ENCODE measurements at regions not wholly inside any gene's neighbourhood (a gene's known extent, or its start where the extent isn't known, plus 50 kb on each side); places are given as distances from the start of the nearest gene placed in this dataset.

GRCh38 chr15:46354443-46354842 is 719.6 kb downstream of the SQOR start:
- TF ChIP-seq CTCF (conservative IDR thresholded peaks at IDR 0.05) = peak; percentile 35
- 93 to 94% methylated on average over 3 of the region's 3 CpGs for WGBS, 2 experiments (ENCODE audit: insufficient coverage in 1 of 2, insufficient read length in 1 of 2)
- H3K9me3 ChIP-seq (ENCODE audit: control insufficient read depth, low read length) = no peaks in the 10 kb centered on the region
- H3K36me3 Mint-ChIP-seq (ENCODE audit: low read depth) = peaks cover 1% of the 10 kb centered on the region
- no peaks in the 10 kb centered on the region for H3K36me3 ChIP-seq (ENCODE audit: control insufficient read depth, insufficient read depth, low read length)
- peak; percentile 51 for DNase-seq
- H3K4me3 ChIP-seq (ENCODE audit: low read length) = no peak overlapping the region
- H3K4me3 Mint-ChIP-seq = no peak overlapping the region
- peaks cover 4% of the 10 kb centered on the region for H3K9me3 Mint-ChIP-seq
- H3K27ac ChIP-seq (ENCODE audit: low read depth, low read length) = no peak overlapping the region
- H3K27me3 Mint-ChIP-seq (ENCODE audit: insufficient read depth) = no peaks in the 10 kb centered on the region
- H3K27ac Mint-ChIP-seq = no peak overlapping the region
- no peaks in the 10 kb centered on the region for H3K27me3 ChIP-seq (ENCODE audit: control insufficient read depth, insufficient read depth, low read length, poor library complexity, severe bottlenecking)
- H3K4me1 Mint-ChIP-seq = no peaks in the 10 kb centered on the region
- no peak overlapping the region for H3K9ac ChIP-seq (ENCODE audit: extremely low read depth, low read length, poor library complexity, severe bottlenecking)
- no peaks in the 10 kb centered on the region for H3K4me1 ChIP-seq (ENCODE audit: control insufficient read depth, insufficient read depth, low read length)

GRCh38 chr15:46365572-46365971 is 730.7 kb downstream of the SQOR start:
- no peak overlapping the region for H3K27ac Mint-ChIP-seq
- H3K9me3 Mint-ChIP-seq = no peaks in the 10 kb centered on the region
- H3K36me3 Mint-ChIP-seq (ENCODE audit: low read depth) = no peaks in the 10 kb centered on the region
- no peak overlapping the region for H3K4me3 ChIP-seq (ENCODE audit: low read length)
- no peak overlapping the region for H3K9ac ChIP-seq (ENCODE audit: extremely low read depth, low read length, poor library complexity, severe bottlenecking)
- no peak for DNase-seq
- no peak overlapping the region for H3K27ac ChIP-seq (ENCODE audit: low read depth, low read length)
- 88 to 89% methylated on average over 6 of the region's 6 CpGs for WGBS, 2 experiments (ENCODE audit: insufficient coverage in 1 of 2, insufficient read length in 1 of 2)
- no peak for TF ChIP-seq CTCF (conservative IDR thresholded peaks at IDR 0.05)
- H3K27me3 ChIP-seq (ENCODE audit: control insufficient read depth, insufficient read depth, low read length, poor library complexity, severe bottlenecking) = no peaks in the 10 kb centered on the region
- H3K36me3 ChIP-seq (ENCODE audit: control insufficient read depth, insufficient read depth, low read length) = no peaks in the 10 kb centered on the region
- no peaks in the 10 kb centered on the region for H3K9me3 ChIP-seq (ENCODE audit: control insufficient read depth, low read length)
- H3K4me1 ChIP-seq (ENCODE audit: control insufficient read depth, insufficient read depth, low read length) = no peaks in the 10 kb centered on the region
- no peak overlapping the region for H3K4me3 Mint-ChIP-seq
- no peaks in the 10 kb centered on the region for H3K27me3 Mint-ChIP-seq (ENCODE audit: insufficient read depth)
- H3K4me1 Mint-ChIP-seq = no peaks in the 10 kb centered on the region

- H3K9ac ChIP-seq (ENCODE audit: extremely low read depth, low read length, poor library complexity, severe bottlenecking) = no peak overlapping the region
- no peak overlapping the region for H3K27ac ChIP-seq (ENCODE audit: low read depth, low read length)
- WGBS, 2 experiments (ENCODE audit: insufficient coverage in 1 of 2, insufficient read length in 1 of 2) = 86% methylated on average over 2 of the region's 2 CpGs; no CpG with 5 or more reads in 1 of the 2 experiments
- Mint-ChIP-seq H3K4me3 (no peak overlapping the region), H3K9me3 (peaks cover 5% of the 10 kb centered on the region), H3K27me3 (ENCODE audit: insufficient read depth) (no peaks in the 10 kb centered on the region), H3K4me1 (no peaks in the 10 kb centered on the region), H3K36me3 (ENCODE audit: low read depth) (no peaks in the 10 kb centered on the region), H3K27ac (no peak overlapping the region)
- no peak for TF ChIP-seq CTCF (conservative IDR thresholded peaks at IDR 0.05)
- H3K4me3 ChIP-seq (ENCODE audit: low read length) = no peak overlapping the region
- H3K27me3 ChIP-seq (ENCODE audit: control insufficient read depth, insufficient read depth, low read length, poor library complexity, severe bottlenecking) = no peaks in the 10 kb centered on the region
- DNase-seq = no peak
- no peaks in the 10 kb centered on the region for H3K4me1 ChIP-seq (ENCODE audit: control insufficient read depth, insufficient read depth, low read length)
- H3K9me3 ChIP-seq (ENCODE audit: control insufficient read depth, low read length) = no peaks in the 10 kb centered on the region
- H3K36me3 ChIP-seq (ENCODE audit: control insufficient read depth, insufficient read depth, low read length) = no peaks in the 10 kb centered on the region
Measured at GRCh38 chr15:46366360-46367007, 731.7 kb downstream of the SQOR start.
